ENCODE measurements at regions not wholly inside any gene's neighbourhood (a gene's known extent, or its start where the extent isn't known, plus 50 kb on each side); places are given as distances from the start of the nearest gene placed in this dataset.
A peak's percentile ranks its signal among the peaks of the same experiment; 100 is the strongest.

- intact Hi-C loops (cut with DNase I, micrococcal nuclease): no loop called here
These were observed 85.8 kb upstream of the RASGRP1 start for GRCh38 chr15:38650384-38650783.

DNA sequence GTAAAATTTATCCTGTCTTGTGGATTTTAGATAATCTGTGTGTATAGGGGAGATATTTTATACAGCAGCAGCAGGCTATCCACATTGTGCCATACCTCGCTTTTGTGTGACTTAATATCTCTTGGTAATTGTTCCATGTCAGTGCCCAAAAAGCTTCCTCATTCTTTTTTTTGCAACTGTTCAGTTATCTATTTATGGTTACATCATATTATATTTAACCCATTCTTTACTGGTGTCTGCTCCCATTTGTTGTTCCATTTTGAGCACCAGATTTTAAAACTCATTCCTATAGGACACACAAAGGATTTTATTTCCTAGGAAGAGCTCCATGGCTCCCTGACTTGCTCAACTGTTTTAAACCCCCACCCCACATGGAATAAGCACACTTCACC lies 86.3 kb upstream of the RASGRP1 start:
- Mint-ChIP-seq H3K9me3 (no peaks in the 10 kb centered on the region), H3K27me3 (no peaks in the 10 kb centered on the region), H3K4me1 (ENCODE audit: low read depth) (peaks cover 91% of the 10 kb centered on the region), H3K36me3 (ENCODE audit: low read depth) (no peaks in the 10 kb centered on the region), H3K4me3 (peak overlapping the region; percentile 81), H3K27ac (peak overlapping the region; percentile 93)
- peak overlapping the region; percentile 31 for H3K4me3 ChIP-seq (ENCODE audit: low read length)
- H3K36me3 ChIP-seq (ENCODE audit: insufficient read depth, low read length): no peaks in the 10 kb centered on the region
- intact Hi-C loops (cut with DNase I, micrococcal nuclease): loop anchor here in 1 of 2 experiments (1.0 kb wide), 3 partner anchors 35 to 87 kb away; partner anchors contain the start of gene RASGRP1
- TF ChIP-seq CTCF (IDR thresholded peaks at IDR 0.05): no peak
- no peak for DNase-seq
- peak overlapping the region; percentile 33 to 80 for H3K27ac ChIP-seq (ENCODE audit: low read depth in 1 of 2, low read length in 2 of 2)
- H3K27me3 ChIP-seq (ENCODE audit: control insufficient read depth in 1 of 2, insufficient read depth in 2 of 2, low read length in 2 of 2): no peaks in the 10 kb centered on the region
- no peaks in the 10 kb centered on the region for H3K9me3 ChIP-seq (ENCODE audit: control insufficient read depth in 1 of 2, insufficient read depth in 1 of 2, low read length in 2 of 2)
- peak; percentile 18 for ATAC-seq (ENCODE audit: poor library complexity)
- ChIA-PET CTCF (interaction anchor here (1.5 to 6.5 kb wide), 6 partner anchors 20 to 87 kb away, joined by 3 to 60 read pairs (median 33); partner anchors contain the start of gene RASGRP1), POLR2A (interaction anchor here (0.7 to 16.9 kb wide), 28 partner anchors 8 to 197 kb away, joined by 3 to 484 read pairs (median 5); partner anchors contain the start of genes FAM98B and RASGRP1)
- peaks cover 86% of the 10 kb centered on the region for H3K4me1 ChIP-seq (ENCODE audit: insufficient read depth, low read length)

More at GRCh38 chr15:38650384-38650783, 85.8 kb upstream of the RASGRP1 start:
- Mint-ChIP-seq H3K27me3 (no peaks in the 10 kb centered on the region), H3K9me3 (no peaks in the 10 kb centered on the region), H3K4me1 (ENCODE audit: low read depth) (peaks cover 86% of the 10 kb centered on the region), H3K36me3 (ENCODE audit: low read depth) (no peaks in the 10 kb centered on the region), H3K27ac (peak overlapping the region; percentile 93), H3K4me3 (peak overlapping the region; percentile 81)
- CTCF ChIA-PET: interaction anchor here (3.6 to 6.5 kb wide), 3 partner anchors 39 to 86 kb away, joined by 14 to 60 read pairs (median 53); partner anchors contain the start of gene RASGRP1
- POLR2A ChIA-PET: interaction anchor here (0.9 to 16.9 kb wide), 13 partner anchors 11 to 174 kb away, joined by 3 to 484 read pairs (median 16); partner anchors contain the start of gene RASGRP1
- TF ChIP-seq CTCF (IDR thresholded peaks at IDR 0.05): no peak
- ATAC-seq (ENCODE audit: poor library complexity): no peak
- no peaks in the 10 kb centered on the region for H3K9me3 ChIP-seq (ENCODE audit: control insufficient read depth in 1 of 2, insufficient read depth in 1 of 2, low read length in 2 of 2)
- H3K27me3 ChIP-seq (ENCODE audit: control insufficient read depth in 1 of 2, insufficient read depth in 2 of 2, low read length in 2 of 2): no peaks in the 10 kb centered on the region
- H3K4me3 ChIP-seq (ENCODE audit: low read length): peak overlapping the region; percentile 31
- H3K27ac ChIP-seq (ENCODE audit: low read depth in 1 of 2, low read length in 2 of 2): peak overlapping the region; percentile 33 to 80
- H3K4me1 ChIP-seq (ENCODE audit: insufficient read depth, low read length): peaks cover 81% of the 10 kb centered on the region
- DNase-seq: peak in 1 of 14 experiments; percentile 37
- no peaks in the 10 kb centered on the region for H3K36me3 ChIP-seq (ENCODE audit: insufficient read depth, low read length)

- ATAC-seq (ENCODE audit: poor library complexity): peak; percentile 62
- peak overlapping the region; percentile 93 for H3K27ac Mint-ChIP-seq
- no peak for TF ChIP-seq CTCF (IDR thresholded peaks at IDR 0.05)
- H3K9me3 Mint-ChIP-seq: no peaks in the 10 kb centered on the region
- Histone ChIP-seq H3K4me1 (ENCODE audit: insufficient read depth, low read length) (peaks cover 82% of the 10 kb centered on the region), H3K27me3 (ENCODE audit: control insufficient read depth in 1 of 2, insufficient read depth in 2 of 2, low read length in 2 of 2) (no peaks in the 10 kb centered on the region), H3K4me3 (ENCODE audit: low read length) (peak overlapping the region; percentile 31), H3K9me3 (ENCODE audit: control insufficient read depth in 1 of 2, insufficient read depth in 1 of 2, low read length in 2 of 2) (no peaks in the 10 kb centered on the region), H3K27ac (ENCODE audit: low read depth in 1 of 2, low read length in 2 of 2) (peak overlapping the region; percentile 18 to 80), H3K36me3 (ENCODE audit: insufficient read depth, low read length) (no peaks in the 10 kb centered on the region)
- no peaks in the 10 kb centered on the region for H3K27me3 Mint-ChIP-seq
- no peaks in the 10 kb centered on the region for H3K36me3 Mint-ChIP-seq (ENCODE audit: low read depth)
- peak overlapping the region; percentile 81 for H3K4me3 Mint-ChIP-seq
- DNase-seq: peak; percentile 30 to 88 (median 65)
- intact Hi-C loops (cut with DNase I, micrococcal nuclease): loop anchor here (1.0 to 2.0 kb wide), 4 partner anchors 27 to 87 kb away; partner anchors contain the start of gene RASGRP1 (in 1 of the 2)
- H3K4me1 Mint-ChIP-seq (ENCODE audit: low read depth): peaks cover 91% of the 10 kb centered on the region
- POLR2A ChIA-PET: interaction anchor here (0.7 to 16.9 kb wide), 31 partner anchors 9 to 197 kb away, joined by 3 to 484 read pairs (median 5); partner anchors contain the start of genes FAM98B and RASGRP1
- CTCF ChIA-PET: interaction anchor here (1.2 to 6.5 kb wide), 7 partner anchors 20 to 177 kb away, joined by 3 to 60 read pairs (median 32); partner anchors contain the start of gene RASGRP1
These were observed 86.9 kb upstream of the RASGRP1 start for GRCh38 chr15:38651328-38652038.

Measured in CD4-positive, alpha-beta T cell (primary cell).